Endodermal cell (in vitro differentiated cells): ENCODE measurements at regions not wholly inside any gene's neighbourhood (a gene's known extent, or its start where the extent isn't known, plus 50 kb on each side); places are given as distances from the start of the nearest gene placed in this dataset.

Experiments
- DNase-seq: peaks from one replicate; pipeline ENCODE4 v3.0.0-alpha.2; 2017
- H3K27ac ChIP-seq: 2 replicates; pipeline ENCODE4 v1.5.1; 2013; ENCODE audit warnings: mild to moderate bottlenecking, low read depth, low read length, moderate library complexity
- H3K27me3 ChIP-seq: 2 replicates; pipeline ENCODE4 v1.6.1; 2013; ENCODE audit warnings: mild to moderate bottlenecking, low read length, moderate library complexity; ENCODE audit not compliant: insufficient read depth, control insufficient read depth, poor library complexity, severe bottlenecking
- H3K36me3 ChIP-seq: 2 replicates; pipeline ENCODE4 v1.7.0; 2013; ENCODE audit warnings: mild to moderate bottlenecking, low read length, moderate library complexity; ENCODE audit not compliant: control insufficient read depth, insufficient read depth
- H3K4me1 ChIP-seq: one replicate; pipeline ENCODE4 v1.7.0; 2013; ENCODE audit warnings: low read length; ENCODE audit not compliant: control insufficient read depth, insufficient read depth
- H3K4me3 ChIP-seq: 2 replicates; pipeline ENCODE4 v1.5.1; 2013; ENCODE audit warnings: mild to moderate bottlenecking, low read length, moderate library complexity
- H3K9ac ChIP-seq: 2 replicates; pipeline ENCODE4 v1.6.1; 2013; ENCODE audit warnings: mild to moderate bottlenecking, low read length, moderate library complexity; ENCODE audit not compliant: poor library complexity, severe bottlenecking; ENCODE audit errors: extremely low read depth
- H3K9me3 ChIP-seq: 2 replicates; pipeline ENCODE4 v1.6.1; 2013; ENCODE audit warnings: mild to moderate bottlenecking, low read length, moderate library complexity; ENCODE audit not compliant: control insufficient read depth
- H3K27ac Mint-ChIP-seq: 2 replicates; pipeline ENCODE4 v1.8.0; 2020; ENCODE audit warnings: mixed read lengths
- H3K27me3 Mint-ChIP-seq: 2 replicates; pipeline ENCODE4 v1.8.0; 2021; ENCODE audit warnings: mild to moderate bottlenecking, mixed read lengths; ENCODE audit not compliant: insufficient read depth
- H3K36me3 Mint-ChIP-seq: 2 replicates; pipeline ENCODE4 v1.8.0; 2020; ENCODE audit warnings: low read depth, mixed read lengths
- H3K4me1 Mint-ChIP-seq: 2 replicates; pipeline ENCODE4 v1.8.0; 2020; ENCODE audit warnings: mixed read lengths
- H3K4me3 Mint-ChIP-seq: 2 replicates; pipeline ENCODE4 v1.8.0; 2020; ENCODE audit warnings: mild to moderate bottlenecking, moderate library complexity, mixed read lengths
- H3K9me3 Mint-ChIP-seq: 2 replicates; pipeline ENCODE4 v1.8.0; 2020; ENCODE audit warnings: mild to moderate bottlenecking, mixed read lengths
- CTCF ChIP-seq: fragments of 200-600 bp; sonication (generic); conservative IDR thresholded peaks from 2 replicates; pipeline ENCODE4 v1.5.0; 2021; ENCODE audit warnings: antibody characterized with exemption, mild to moderate bottlenecking
- WGBS, 2 experiments: methylation state at CpG; one replicate each; pipeline versions ENCODE4 v1.1.5 to v1.1.7; 2013; ENCODE audit warnings: missing lambda C conversion rate in 2 of 2, mixed read lengths in 1 of 2; ENCODE audit not compliant: insufficient coverage in 1 of 2, insufficient read length in 1 of 2; 5-methylcytosine and 5-hydroxymethylcytosine counted together

DNA sequence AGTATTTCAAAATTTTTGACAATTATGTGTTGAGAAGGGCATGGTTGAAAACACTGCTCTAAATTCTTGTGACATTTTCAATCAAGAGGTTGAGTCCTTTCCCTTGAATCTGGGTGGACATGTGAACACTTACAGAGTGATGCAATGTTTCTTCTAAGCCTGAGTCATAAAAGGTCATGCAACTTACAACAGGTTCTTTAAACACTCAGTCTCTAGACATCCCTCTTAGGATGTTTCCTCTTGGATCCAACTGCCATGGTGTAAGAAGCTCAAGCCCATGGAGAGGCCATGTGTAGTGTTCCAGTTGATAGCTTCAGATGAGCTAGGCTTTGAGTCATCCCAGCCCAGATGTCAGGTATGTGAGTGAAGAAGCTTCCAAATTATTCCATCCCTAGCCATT lies 232.2 kb upstream of the MAOA start:
- no peaks in the 10 kb centered on the region for H3K4me1 Mint-ChIP-seq
- Histone ChIP-seq H3K9me3 (no peaks in the 10 kb centered on the region), H3K4me1 (no peaks in the 10 kb centered on the region), H3K4me3 (no peak overlapping the region), H3K27me3 (no peaks in the 10 kb centered on the region), H3K9ac (no peak overlapping the region), H3K27ac (no peak overlapping the region), H3K36me3 (no peaks in the 10 kb centered on the region)
- no peak for TF ChIP-seq CTCF
- peaks cover 2% of the 10 kb centered on the region for H3K36me3 Mint-ChIP-seq
- no peak overlapping the region for H3K4me3 Mint-ChIP-seq
- DNase-seq = no peak
- H3K9me3 Mint-ChIP-seq = peaks cover 14% of the 10 kb centered on the region
- H3K27ac Mint-ChIP-seq = no peak overlapping the region
- no peaks in the 10 kb centered on the region for H3K27me3 Mint-ChIP-seq

DNA sequence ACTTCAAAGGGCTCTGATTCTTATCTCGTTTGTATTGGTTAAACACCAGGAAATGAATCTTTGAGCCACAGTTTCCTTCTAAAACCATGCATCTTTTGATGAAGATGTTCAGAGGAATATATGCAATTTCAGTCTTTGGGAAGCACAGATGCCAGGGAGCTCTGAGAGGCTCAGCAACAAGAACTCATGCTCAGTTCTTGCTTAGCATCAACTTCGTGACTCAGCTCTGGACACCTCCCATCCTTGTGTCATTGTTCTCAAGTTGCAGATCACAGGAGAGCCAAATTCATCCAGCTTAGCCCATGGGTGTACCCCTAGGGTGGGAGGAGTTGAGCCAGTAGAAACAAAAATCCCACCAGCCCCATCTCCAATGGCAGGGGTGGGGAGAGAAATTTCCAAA lies 219.6 kb upstream of the MAOA start:
- 81% methylated on average over 2 of the region's 2 CpGs; no CpG with 5 or more reads in 1 of the 2 experiments for WGBS, 2 experiments
- no peaks in the 10 kb centered on the region for H3K36me3 ChIP-seq

GRCh38 chrX:43446752-43447151 lies 209.3 kb upstream of the MAOA start:
- H3K9me3 ChIP-seq = peaks cover 30% of the 10 kb centered on the region
- no peaks in the 10 kb centered on the region for H3K27me3 ChIP-seq
- WGBS, 2 experiments = 80% methylated on average over 2 of the region's 2 CpGs; no CpG with 5 or more reads in 1 of the 2 experiments
- H3K36me3 Mint-ChIP-seq = peaks cover 20% of the 10 kb centered on the region
- no peak overlapping the region for H3K9ac ChIP-seq
- no peaks in the 10 kb centered on the region for H3K36me3 ChIP-seq
- H3K27me3 Mint-ChIP-seq = no peaks in the 10 kb centered on the region
- H3K4me1 ChIP-seq = no peaks in the 10 kb centered on the region
- no peak overlapping the region for H3K27ac ChIP-seq
- H3K4me3 Mint-ChIP-seq = no peak overlapping the region
- no peak overlapping the region for H3K27ac Mint-ChIP-seq
- H3K4me3 ChIP-seq = no peak overlapping the region
- H3K9me3 Mint-ChIP-seq = peaks cover 48% of the 10 kb centered on the region
- no peak for DNase-seq
- peaks cover 8% of the 10 kb centered on the region for H3K4me1 Mint-ChIP-seq
- TF ChIP-seq CTCF = no peak

More for the DNA sequence above, 219.6 kb upstream of the MAOA start:
- no peak for TF ChIP-seq CTCF
- H3K27me3 Mint-ChIP-seq = no peaks in the 10 kb centered on the region
- no peak for DNase-seq
- H3K4me3 ChIP-seq = no peak overlapping the region
- peaks cover 12% of the 10 kb centered on the region for H3K9me3 ChIP-seq
- H3K36me3 Mint-ChIP-seq = peaks cover 4% of the 10 kb centered on the region
- H3K27ac ChIP-seq = no peak overlapping the region
- peaks cover 32% of the 10 kb centered on the region for H3K9me3 Mint-ChIP-seq
- no peaks in the 10 kb centered on the region for H3K4me1 ChIP-seq
- H3K9ac ChIP-seq = no peak overlapping the region
- H3K4me3 Mint-ChIP-seq = no peak overlapping the region
- H3K27ac Mint-ChIP-seq = no peak overlapping the region
- H3K4me1 Mint-ChIP-seq = peaks cover 1% of the 10 kb centered on the region
- no peaks in the 10 kb centered on the region for H3K27me3 ChIP-seq
